ENCODE measurements at regions not wholly inside any gene's neighbourhood (a gene's known extent, or its start where the extent isn't known, plus 50 kb on each side); places are given as distances from the start of the nearest gene placed in this dataset.

DNA sequence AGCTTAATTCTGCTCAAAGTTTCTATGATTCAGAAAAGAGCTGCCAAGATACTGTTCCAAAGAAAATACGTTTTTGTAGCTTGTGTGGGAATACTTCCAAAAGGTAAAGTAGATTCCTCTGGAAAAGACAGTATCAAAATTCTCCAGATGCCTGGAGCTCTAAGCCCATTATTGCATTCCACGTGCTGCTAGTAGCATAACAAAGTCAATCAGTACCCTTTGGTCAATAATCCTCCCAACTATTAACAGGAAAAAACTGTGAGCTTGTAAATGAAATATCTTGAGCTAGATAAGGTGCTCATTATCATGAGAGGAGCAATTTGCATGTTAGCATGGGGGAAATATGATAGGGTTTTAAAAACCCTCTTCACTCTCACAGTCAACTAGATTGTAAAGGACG, 229.5 kb upstream of the TYRP1 start:
- H3K27ac ChIP-seq (ENCODE audit: low read depth, low read length), result no peak overlapping the region
- no peaks in the 10 kb centered on the region for H3K9me3 ChIP-seq (ENCODE audit: control insufficient read depth in 5 of 5, low read length in 5 of 5)
- H3K9ac ChIP-seq (ENCODE audit: low read length in 5 of 5), result no peak overlapping the region
- H3K4me3 ChIP-seq (ENCODE audit: low read depth in 1 of 5, low read length in 5 of 5), result no peak overlapping the region
- H3K27me3 ChIP-seq (ENCODE audit: control insufficient read depth in 5 of 5, insufficient read depth in 4 of 5, low read length in 5 of 5), result no peaks in the 10 kb centered on the region
- H3K4me1 ChIP-seq (ENCODE audit: control insufficient read depth in 5 of 5, insufficient read depth in 5 of 5, low read length in 5 of 5), result peaks cover 0 to 15% (median 0%) of the 10 kb centered on the region in 5 donors
- no peaks in the 10 kb centered on the region for H3K36me3 ChIP-seq (ENCODE audit: control insufficient read depth in 5 of 5, insufficient read depth in 5 of 5, low read length in 5 of 5)

DNA sequence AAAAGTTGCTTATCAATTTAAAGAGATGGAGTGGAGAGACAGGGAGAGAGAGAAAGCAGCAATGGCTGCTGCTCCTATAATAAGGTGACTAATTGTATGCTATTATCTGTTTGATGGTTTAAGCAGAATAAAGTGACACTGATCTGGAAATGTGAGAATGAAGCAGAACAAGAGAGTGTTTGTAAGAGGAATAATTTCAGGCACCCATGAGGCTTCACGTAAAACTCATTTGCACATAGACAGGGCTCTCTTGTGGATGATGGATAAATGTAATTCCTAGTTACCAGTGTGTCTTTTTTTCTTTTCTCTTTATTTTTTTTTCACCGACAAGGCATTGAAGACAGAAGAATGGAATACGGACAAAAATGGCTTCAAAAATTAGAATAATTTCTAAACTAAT, 228.8 kb upstream of the TYRP1 start:
- Histone ChIP-seq H3K27me3 (ENCODE audit: control insufficient read depth in 5 of 5, insufficient read depth in 4 of 5, low read length in 5 of 5) (no peaks in the 10 kb centered on the region), H3K9me3 (ENCODE audit: control insufficient read depth in 5 of 5, low read length in 5 of 5) (no peaks in the 10 kb centered on the region), H3K9ac (ENCODE audit: low read length in 5 of 5) (no peak overlapping the region), H3K27ac (ENCODE audit: low read depth, low read length) (no peak overlapping the region), H3K36me3 (ENCODE audit: control insufficient read depth in 5 of 5, insufficient read depth in 5 of 5, low read length in 5 of 5) (no peaks in the 10 kb centered on the region), H3K4me3 (ENCODE audit: low read depth in 1 of 5, low read length in 5 of 5) (no peak overlapping the region), H3K4me1 (ENCODE audit: control insufficient read depth in 5 of 5, insufficient read depth in 5 of 5, low read length in 5 of 5) (peaks cover 0 to 15% (median 0%) of the 10 kb centered on the region in 5 donors)

- Histone ChIP-seq H3K36me3 (ENCODE audit: control insufficient read depth in 5 of 5, insufficient read depth in 5 of 5, low read length in 5 of 5) (no peaks in the 10 kb centered on the region), H3K27me3 (ENCODE audit: control insufficient read depth in 5 of 5, insufficient read depth in 4 of 5, low read length in 5 of 5) (no peaks in the 10 kb centered on the region), H3K27ac (ENCODE audit: low read depth, low read length) (no peak overlapping the region), H3K4me3 (ENCODE audit: low read depth in 1 of 5, low read length in 5 of 5) (no peak overlapping the region), H3K9me3 (ENCODE audit: control insufficient read depth in 5 of 5, low read length in 5 of 5) (no peaks in the 10 kb centered on the region), H3K4me1 (ENCODE audit: control insufficient read depth in 5 of 5, insufficient read depth in 5 of 5, low read length in 5 of 5) (peaks cover 0 to 15% (median 0%) of the 10 kb centered on the region in 5 donors), H3K9ac (ENCODE audit: low read length in 5 of 5) (peak overlapping the region in 1 of 5 donors; percentile 33)
These were observed 228.2 kb upstream of the TYRP1 start for GRCh38 chr9:12464910-12465512.

DNA sequence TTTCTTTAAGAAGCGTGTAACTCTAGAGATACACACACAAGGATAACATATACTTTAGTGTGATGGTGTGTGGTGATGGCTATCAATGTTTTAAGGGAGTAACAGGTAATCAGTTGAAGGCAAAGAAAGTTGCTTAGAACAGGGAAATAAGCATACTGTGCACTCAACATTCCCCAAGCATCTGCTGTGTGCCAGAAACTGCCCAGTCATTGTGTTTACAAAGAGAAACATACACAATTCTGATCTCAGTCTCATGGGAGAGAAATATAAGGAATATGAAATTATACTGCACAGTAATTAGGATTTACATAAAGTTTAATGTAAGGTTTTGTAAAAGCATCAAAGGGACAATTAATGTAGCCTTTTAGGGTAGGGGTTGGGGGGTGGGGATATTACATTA, 224.1 kb upstream of the TYRP1 start:
- H3K4me3 ChIP-seq (ENCODE audit: low read depth in 1 of 5, low read length in 5 of 5), result no peak overlapping the region
- H3K27me3 ChIP-seq (ENCODE audit: control insufficient read depth in 5 of 5, insufficient read depth in 4 of 5, low read length in 5 of 5), result no peaks in the 10 kb centered on the region
- H3K9me3 ChIP-seq (ENCODE audit: control insufficient read depth in 5 of 5, low read length in 5 of 5), result no peaks in the 10 kb centered on the region
- H3K27ac ChIP-seq (ENCODE audit: low read depth, low read length), result no peak overlapping the region
- H3K9ac ChIP-seq (ENCODE audit: low read length in 5 of 5), result no peak overlapping the region
- H3K36me3 ChIP-seq (ENCODE audit: control insufficient read depth in 5 of 5, insufficient read depth in 5 of 5, low read length in 5 of 5), result no peaks in the 10 kb centered on the region
- H3K4me1 ChIP-seq (ENCODE audit: control insufficient read depth in 5 of 5, insufficient read depth in 5 of 5, low read length in 5 of 5), result peaks cover 0 to 15% (median 0%) of the 10 kb centered on the region in 5 donors

GRCh38 chr9:12494411-12494810, 198.8 kb upstream of the TYRP1 start:
- Histone ChIP-seq H3K4me1 (ENCODE audit: control insufficient read depth in 5 of 5, insufficient read depth in 5 of 5, low read length in 5 of 5) (no peaks in the 10 kb centered on the region), H3K27ac (ENCODE audit: low read depth, low read length) (no peak overlapping the region), H3K4me3 (ENCODE audit: low read depth in 1 of 5, low read length in 5 of 5) (no peak overlapping the region), H3K9ac (ENCODE audit: low read length in 5 of 5) (no peak overlapping the region), H3K27me3 (ENCODE audit: control insufficient read depth in 5 of 5, insufficient read depth in 4 of 5, low read length in 5 of 5) (no peaks in the 10 kb centered on the region), H3K9me3 (ENCODE audit: control insufficient read depth in 5 of 5, low read length in 5 of 5) (no peaks in the 10 kb centered on the region), H3K36me3 (ENCODE audit: control insufficient read depth in 5 of 5, insufficient read depth in 5 of 5, low read length in 5 of 5) (no peaks in the 10 kb centered on the region)

DNA sequence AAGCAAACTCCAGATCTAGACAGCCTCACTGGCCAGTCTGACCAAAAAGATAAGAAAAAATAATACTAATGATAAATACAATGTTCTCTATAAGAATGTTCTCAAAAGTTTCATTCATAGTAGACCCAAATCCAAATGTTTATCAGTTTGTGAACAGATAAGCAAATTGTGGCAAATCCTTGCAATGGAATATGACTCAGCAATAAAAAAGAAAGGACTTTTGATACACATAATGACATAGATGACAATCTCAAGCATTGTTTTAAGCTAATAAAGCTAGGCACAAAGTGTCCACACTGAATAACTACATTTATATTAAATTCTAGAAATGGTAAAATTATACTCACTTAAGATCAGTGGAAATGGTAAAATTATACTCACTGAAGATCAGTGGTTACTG, 195.4 kb upstream of the TYRP1 start:
- Histone ChIP-seq H3K4me3 (ENCODE audit: low read depth in 1 of 5, low read length in 5 of 5) (no peak overlapping the region), H3K9ac (ENCODE audit: low read length in 5 of 5) (no peak overlapping the region), H3K27ac (ENCODE audit: low read depth, low read length) (no peak overlapping the region), H3K9me3 (ENCODE audit: control insufficient read depth in 5 of 5, low read length in 5 of 5) (no peaks in the 10 kb centered on the region), H3K36me3 (ENCODE audit: control insufficient read depth in 5 of 5, insufficient read depth in 5 of 5, low read length in 5 of 5) (no peaks in the 10 kb centered on the region), H3K4me1 (ENCODE audit: control insufficient read depth in 5 of 5, insufficient read depth in 5 of 5, low read length in 5 of 5) (no peaks in the 10 kb centered on the region), H3K27me3 (ENCODE audit: control insufficient read depth in 5 of 5, insufficient read depth in 4 of 5, low read length in 5 of 5) (no peaks in the 10 kb centered on the region)

DNA sequence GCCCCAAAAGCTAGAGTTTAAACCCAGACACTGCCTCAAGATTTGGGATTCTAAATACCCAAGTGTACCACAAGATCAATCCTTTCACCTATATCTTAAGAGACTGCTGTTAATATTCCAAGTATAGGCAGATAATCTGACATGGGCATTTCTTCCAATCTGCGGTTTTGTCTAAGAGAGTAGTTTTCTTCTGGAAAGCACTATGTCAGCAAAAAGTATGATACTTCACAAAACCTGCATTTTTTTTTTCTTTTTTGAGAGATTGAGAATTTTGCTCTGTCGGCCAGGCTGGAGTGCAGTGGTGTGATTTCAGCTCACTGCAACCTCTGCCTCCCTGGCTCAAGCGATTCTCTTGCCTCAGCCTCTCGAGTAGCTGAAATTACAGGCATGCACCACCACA, 190.7 kb upstream of the TYRP1 start:
- H3K9ac ChIP-seq (ENCODE audit: low read length in 5 of 5), result no peak overlapping the region
- H3K27me3 ChIP-seq (ENCODE audit: control insufficient read depth in 5 of 5, insufficient read depth in 4 of 5, low read length in 5 of 5), result no peaks in the 10 kb centered on the region
- H3K4me1 ChIP-seq (ENCODE audit: control insufficient read depth in 5 of 5, insufficient read depth in 5 of 5, low read length in 5 of 5), result no peaks in the 10 kb centered on the region
- H3K9me3 ChIP-seq (ENCODE audit: control insufficient read depth in 5 of 5, low read length in 5 of 5), result no peaks in the 10 kb centered on the region
- H3K36me3 ChIP-seq (ENCODE audit: control insufficient read depth in 5 of 5, insufficient read depth in 5 of 5, low read length in 5 of 5), result no peaks in the 10 kb centered on the region
- no peak overlapping the region for H3K27ac ChIP-seq (ENCODE audit: low read depth, low read length)
- no peak overlapping the region for H3K4me3 ChIP-seq (ENCODE audit: low read depth in 1 of 5, low read length in 5 of 5)

- H3K9ac ChIP-seq (ENCODE audit: low read length in 5 of 5), result no peak overlapping the region
- H3K27ac ChIP-seq (ENCODE audit: low read depth, low read length), result no peak overlapping the region
- no peaks in the 10 kb centered on the region for H3K27me3 ChIP-seq (ENCODE audit: control insufficient read depth in 5 of 5, insufficient read depth in 4 of 5, low read length in 5 of 5)
- no peaks in the 10 kb centered on the region for H3K36me3 ChIP-seq (ENCODE audit: control insufficient read depth in 5 of 5, insufficient read depth in 5 of 5, low read length in 5 of 5)
- H3K4me1 ChIP-seq (ENCODE audit: control insufficient read depth in 5 of 5, insufficient read depth in 5 of 5, low read length in 5 of 5), result no peaks in the 10 kb centered on the region
- no peak overlapping the region for H3K4me3 ChIP-seq (ENCODE audit: low read depth in 1 of 5, low read length in 5 of 5)
- H3K9me3 ChIP-seq (ENCODE audit: control insufficient read depth in 5 of 5, low read length in 5 of 5), result no peaks in the 10 kb centered on the region
These were observed 189.5 kb upstream of the TYRP1 start for GRCh38 chr9:12503606-12504122.

GRCh38 chr9:12510551-12510950, 182.6 kb upstream of the TYRP1 start:
- H3K9me3 ChIP-seq (ENCODE audit: control insufficient read depth in 5 of 5, low read length in 5 of 5), result no peaks in the 10 kb centered on the region
- no peak overlapping the region for H3K9ac ChIP-seq (ENCODE audit: low read length in 5 of 5)
- H3K36me3 ChIP-seq (ENCODE audit: control insufficient read depth in 5 of 5, insufficient read depth in 5 of 5, low read length in 5 of 5), result no peaks in the 10 kb centered on the region
- H3K4me3 ChIP-seq (ENCODE audit: low read depth in 1 of 5, low read length in 5 of 5), result no peak overlapping the region
- H3K27ac ChIP-seq (ENCODE audit: low read depth, low read length), result no peak overlapping the region
- no peaks in the 10 kb centered on the region for H3K27me3 ChIP-seq (ENCODE audit: control insufficient read depth in 5 of 5, insufficient read depth in 4 of 5, low read length in 5 of 5)
- H3K4me1 ChIP-seq (ENCODE audit: control insufficient read depth in 5 of 5, insufficient read depth in 5 of 5, low read length in 5 of 5), result no peaks in the 10 kb centered on the region

DNA sequence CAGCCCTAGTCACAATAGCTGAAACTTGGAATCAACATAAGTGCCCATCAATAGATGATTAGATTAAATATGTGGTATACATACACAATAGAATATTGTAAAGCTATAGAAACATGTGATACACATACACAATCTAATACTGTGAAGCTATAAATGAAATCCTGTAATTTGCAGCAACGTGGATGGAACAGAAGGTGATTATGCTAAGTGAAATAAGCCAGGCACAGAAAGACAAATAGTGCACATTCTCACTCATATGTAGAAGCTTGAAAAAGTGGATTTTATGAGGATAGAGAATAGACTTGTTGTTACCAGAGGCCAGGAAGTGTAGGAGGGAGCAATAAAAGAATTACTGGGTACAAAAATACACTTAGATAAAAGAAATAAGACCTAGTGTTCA, 181.5 kb upstream of the TYRP1 start:
- no peaks in the 10 kb centered on the region for H3K9me3 ChIP-seq (ENCODE audit: control insufficient read depth in 5 of 5, low read length in 5 of 5)
- H3K27me3 ChIP-seq (ENCODE audit: control insufficient read depth in 5 of 5, insufficient read depth in 4 of 5, low read length in 5 of 5), result no peaks in the 10 kb centered on the region
- H3K9ac ChIP-seq (ENCODE audit: low read length in 5 of 5), result no peak overlapping the region

More for the DNA sequence above, 181.5 kb upstream of the TYRP1 start:
- H3K4me1 ChIP-seq (ENCODE audit: control insufficient read depth in 5 of 5, insufficient read depth in 5 of 5, low read length in 5 of 5), result no peaks in the 10 kb centered on the region
- H3K27ac ChIP-seq (ENCODE audit: low read depth, low read length), result no peak overlapping the region
- no peaks in the 10 kb centered on the region for H3K36me3 ChIP-seq (ENCODE audit: control insufficient read depth in 5 of 5, insufficient read depth in 5 of 5, low read length in 5 of 5)
- H3K4me3 ChIP-seq (ENCODE audit: low read depth in 1 of 5, low read length in 5 of 5), result no peak overlapping the region

All from subcutaneous abdominal adipose tissue (tissue), 5 donors.